PC-3 (cell line): ENCODE measurements at regions not wholly inside any gene's neighbourhood (a gene's known extent, or its start where the extent isn't known, plus 50 kb on each side); places are given as distances from the start of the nearest gene placed in this dataset.

Experiments used
- EZH2 ChIP-seq: fragments of 300-600 bp; sonication (generic); IDR thresholded peaks from one replicate; pipeline ENCODE4 v1.6.1; 2017; ENCODE audit warnings: antibody characterized with exemption, mild to moderate bottlenecking, low read length; ENCODE audit not compliant: unreplicated experiment
- TF ChIP-seq, protein P1 (sequence below): fragments of 300-600 bp; sonication (generic); conservative IDR thresholded peaks from 2 replicates; pipeline ENCODE4 v1.5.1; 2017; ENCODE audit warnings: antibody characterized with exemption, low read depth, mild to moderate bottlenecking, low read length

DNA sequence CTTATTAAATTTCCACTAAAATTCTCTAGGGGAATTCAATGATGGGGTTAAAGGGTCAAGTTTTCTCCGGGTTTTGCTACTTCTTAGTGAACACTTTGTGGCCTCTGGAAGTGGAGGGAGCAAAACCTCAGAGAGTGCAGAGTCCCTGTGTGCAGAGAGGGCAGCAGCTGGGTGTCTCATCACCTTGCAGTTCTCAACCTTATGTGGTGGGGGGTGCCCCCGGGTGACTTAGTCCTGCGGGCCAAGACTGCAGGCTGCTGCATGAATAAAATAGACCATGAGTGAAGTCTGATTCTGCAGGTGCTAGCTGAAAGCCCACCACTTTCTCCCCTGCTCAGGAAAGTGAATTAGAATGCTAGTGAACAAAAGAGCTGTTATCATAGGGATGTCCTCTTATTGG, 191.6 kb downstream of the DLEU7 start:
- TF ChIP-seq, protein P1, sequence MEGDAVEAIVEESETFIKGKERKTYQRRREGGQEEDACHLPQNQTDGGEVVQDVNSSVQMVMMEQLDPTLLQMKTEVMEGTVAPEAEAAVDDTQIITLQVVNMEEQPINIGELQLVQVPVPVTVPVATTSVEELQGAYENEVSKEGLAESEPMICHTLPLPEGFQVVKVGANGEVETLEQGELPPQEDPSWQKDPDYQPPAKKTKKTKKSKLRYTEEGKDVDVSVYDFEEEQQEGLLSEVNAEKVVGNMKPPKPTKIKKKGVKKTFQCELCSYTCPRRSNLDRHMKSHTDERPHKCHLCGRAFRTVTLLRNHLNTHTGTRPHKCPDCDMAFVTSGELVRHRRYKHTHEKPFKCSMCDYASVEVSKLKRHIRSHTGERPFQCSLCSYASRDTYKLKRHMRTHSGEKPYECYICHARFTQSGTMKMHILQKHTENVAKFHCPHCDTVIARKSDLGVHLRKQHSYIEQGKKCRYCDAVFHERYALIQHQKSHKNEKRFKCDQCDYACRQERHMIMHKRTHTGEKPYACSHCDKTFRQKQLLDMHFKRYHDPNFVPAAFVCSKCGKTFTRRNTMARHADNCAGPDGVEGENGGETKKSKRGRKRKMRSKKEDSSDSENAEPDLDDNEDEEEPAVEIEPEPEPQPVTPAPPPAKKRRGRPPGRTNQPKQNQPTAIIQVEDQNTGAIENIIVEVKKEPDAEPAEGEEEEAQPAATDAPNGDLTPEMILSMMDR, result no peak
- no peak for TF ChIP-seq EZH2
